H1 (cell line): ENCODE measurements at regions not wholly inside any gene's neighbourhood (a gene's known extent, or its start where the extent isn't known, plus 50 kb on each side); places are given as distances from the start of the nearest gene placed in this dataset.

ENCODE experiments used
- CTCF ChIA-PET: fragments of 300-600 bp; sonication (Branson Sonifier 250); formaldehyde crosslinking; loops from one replicate; lab custom pipeline; 2021; ENCODE audit not compliant: partially characterized antibody; lab: Charles Lee
- POLR2A ChIA-PET: fragments of 300-600 bp; sonication (Branson Sonifier 250); formaldehyde crosslinking; loops from one replicate; lab custom pipeline; 2021; ENCODE audit warnings: inconsistent platforms; ENCODE audit not compliant: partially characterized antibody; lab: Charles Lee
- DNase-seq, 2 experiments: peaks; one replicate each; pipeline versions ENCODE4 v3.0.0 to v3.0.0-alpha.2; 2010 to 2022; ENCODE audit warnings: low spot score in 2 of 2, low read depth in 1 of 2, mixed read lengths in 1 of 2
- FAIRE-seq: peaks from 2 replicates; lab custom pipeline; 2011; peaks lifted over from hg19 to GRCh38; lab: Jason Lieb, UNC
- H2AFZ ChIP-seq: 2 replicates; pipeline ENCODE4 v1.8.1; 2012; ENCODE audit warnings: low read length, inconsistent platforms
- H2AK5ac ChIP-seq: 2 replicates; pipeline ENCODE4 v1.6.1; 2013; ENCODE audit warnings: low read depth, low read length
- H2BK120ac ChIP-seq: replicated peaks from 2 replicates; pipeline ENCODE3; 2013; ENCODE audit warnings: low read depth, low read length, inconsistent platforms
- H2BK12ac ChIP-seq: 2 replicates; pipeline ENCODE4 v1.6.1; 2013; ENCODE audit warnings: low read depth, low read length
- H2BK15ac ChIP-seq: 2 replicates; pipeline ENCODE4 v1.6.1; 2013; ENCODE audit warnings: low read length
- H2BK20ac ChIP-seq: 2 replicates; pipeline ENCODE4 v1.6.1; 2013; ENCODE audit warnings: low read length
- H2BK5ac ChIP-seq: 2 replicates; pipeline ENCODE4 v1.6.1; 2013; ENCODE audit warnings: low read depth, low read length
- H3K14ac ChIP-seq: 2 replicates; pipeline ENCODE4 v1.6.1; 2013; ENCODE audit warnings: inconsistent platforms; ENCODE audit not compliant: insufficient read length
- H3K18ac ChIP-seq: 2 replicates; pipeline ENCODE4 v1.6.1; 2013; ENCODE audit warnings: low read length; ENCODE audit errors: extremely low read depth
- H3K23ac ChIP-seq: 2 replicates; pipeline ENCODE4 v1.6.1; 2013; ENCODE audit warnings: inconsistent platforms; ENCODE audit not compliant: insufficient read length
- H3K23me2 ChIP-seq: 2 replicates; pipeline ENCODE4 v1.6.1; 2013; ENCODE audit warnings: low read depth, low read length
- H3K27ac ChIP-seq: 2 replicates; pipeline ENCODE4 v1.6.1; 2011; ENCODE audit warnings: low read depth, low read length, inconsistent platforms
- H3K27me3 ChIP-seq, 4 experiments: replicated peaks in 1 of 4; 1 replicate in 1 of 4; 2 replicates in 3 of 4; pipeline versions ENCODE4 v1.6.1 to v1.8.1; 2011 to 2013; ENCODE audit warnings: low read length in 3 of 4, mild to moderate bottlenecking in 3 of 4, inconsistent platforms in 2 of 4, mixed read lengths in 2 of 4, moderate library complexity in 1 of 4; ENCODE audit not compliant: control insufficient read depth in 3 of 4, insufficient read depth in 3 of 4; ENCODE audit errors: extremely low read depth in 1 of 4
- H3K36me3 ChIP-seq, 4 experiments: 2 replicates each; pipeline versions ENCODE4 v1.6.1 to v1.8.1; 2011 to 2013; ENCODE audit warnings: mild to moderate bottlenecking in 4 of 4, low read length in 3 of 4, moderate library complexity in 2 of 4, control low read depth in 1 of 4, inconsistent platforms in 1 of 4; ENCODE audit not compliant: insufficient read depth in 4 of 4, control insufficient read depth in 2 of 4
- H3K4ac ChIP-seq: replicated peaks from 2 replicates; pipeline ENCODE3; 2013; ENCODE audit warnings: low read length, low read depth, mixed read lengths, inconsistent platforms; ENCODE audit not compliant: insufficient read length
- H3K4me1 ChIP-seq, 4 experiments: replicated peaks in 1 of 4; 1 replicate in 1 of 4; 2 replicates in 3 of 4; pipeline versions ENCODE4 v1.6.1 to v1.8.1; 2011 to 2013; ENCODE audit warnings: low read length in 3 of 4, inconsistent platforms in 2 of 4, mixed read lengths in 1 of 4; ENCODE audit not compliant: insufficient read depth in 4 of 4, control insufficient read depth in 3 of 4
- H3K4me2 ChIP-seq, 2 experiments: 2 replicates each; pipeline versions ENCODE4 v1.6.1 to v1.8.1; 2011 to 2013; ENCODE audit warnings: low read depth in 2 of 2, low read length in 2 of 2, control low read depth in 1 of 2, inconsistent platforms in 1 of 2, mild to moderate bottlenecking in 1 of 2; ENCODE audit not compliant: insufficient read depth in 1 of 2
- H3K4me3 ChIP-seq, 4 experiments: fragments of 200-600, 300-600 bp in 1 of 4; sonication (generic), shearing (Covaris generic), sonication (Bioruptor Twin) in 1 of 4; 2 replicates each; pipeline versions ENCODE4 v1.5.1 to v1.8.1; 2011 to 2016; ENCODE audit warnings: low read length in 4 of 4, low read depth in 3 of 4, control low read depth in 2 of 4, inconsistent platforms in 2 of 4, mild to moderate bottlenecking in 2 of 4, mixed read lengths in 1 of 4, moderate library complexity in 1 of 4; ENCODE audit not compliant: insufficient read depth in 2 of 4; ENCODE audit errors: extremely low read depth in 1 of 4
- H3K56ac ChIP-seq: replicated peaks from 2 replicates; pipeline ENCODE3; 2013; ENCODE audit warnings: low read depth, mild to moderate bottlenecking, mixed read lengths, low read length, inconsistent platforms; ENCODE audit not compliant: insufficient read length
- H3K79me1 ChIP-seq: 2 replicates; pipeline ENCODE4 v1.6.1; 2013; ENCODE audit warnings: low read depth, low read length, control low read depth
- H3K79me2 ChIP-seq, 2 experiments: 2 replicates each; pipeline versions ENCODE4 v1.6.1 to v1.8.1; 2012 to 2013; ENCODE audit warnings: low read length in 2 of 2, mild to moderate bottlenecking in 2 of 2, inconsistent platforms in 1 of 2; ENCODE audit not compliant: insufficient read depth in 2 of 2, control insufficient read depth in 1 of 2
- H3K9ac ChIP-seq, 4 experiments: replicated peaks in 1 of 4; 1 replicate in 1 of 4; 2 replicates in 3 of 4; pipeline versions ENCODE4 v1.6.1 to v1.8.1; 2011 to 2013; ENCODE audit warnings: low read depth in 3 of 4, low read length in 3 of 4, control low read depth in 2 of 4, mild to moderate bottlenecking in 2 of 4, moderate library complexity in 2 of 4, inconsistent platforms in 1 of 4; ENCODE audit errors: extremely low read depth in 1 of 4
- H3K9me3 ChIP-seq, 2 experiments: 2 replicates each; pipeline versions ENCODE4 v1.6.1 to v1.8.1; 2012 to 2013; ENCODE audit warnings: mild to moderate bottlenecking in 2 of 2, moderate library complexity in 2 of 2, control low read depth in 1 of 2, inconsistent platforms in 1 of 2, low read depth in 1 of 2, low read length in 1 of 2, mixed read lengths in 1 of 2; ENCODE audit not compliant: insufficient read depth in 2 of 2
- H4K20me1 ChIP-seq, 2 experiments: replicated peaks in 1 of 2; 2 replicates each; pipeline versions ENCODE3 to v1.8.1; 2011 to 2013; ENCODE audit warnings: inconsistent platforms in 2 of 2, low read length in 2 of 2, mild to moderate bottlenecking in 1 of 2; ENCODE audit not compliant: insufficient read depth in 2 of 2, control insufficient read depth in 1 of 2
- H4K5ac ChIP-seq: 2 replicates; pipeline ENCODE4 v1.6.1; 2013; ENCODE audit warnings: low read length, low read depth, mixed read lengths, inconsistent platforms; ENCODE audit not compliant: insufficient read length
- H4K8ac ChIP-seq: 2 replicates; pipeline ENCODE4 v1.8.0; 2013; ENCODE audit warnings: mild to moderate bottlenecking, moderate library complexity, low read length, inconsistent platforms; ENCODE audit not compliant: insufficient read depth; ENCODE audit errors: extremely low read depth
- H4K91ac ChIP-seq: replicated peaks from 2 replicates; pipeline ENCODE3; 2013; ENCODE audit warnings: low read length, mixed read lengths, inconsistent platforms; ENCODE audit not compliant: insufficient read length
- ASH2L ChIP-seq: fragments of 200-600, 300-600 bp; sonication (generic); IDR thresholded peaks from one replicate; pipeline ENCODE4 v1.7.1; 2017; ENCODE audit warnings: low read length
- CTCF ChIP-seq, 3 experiments: IDR thresholded peaks; 1 replicate in 2 of 3; 2 replicates in 1 of 3; pipeline versions ENCODE4 v1.5.1 to v1.6.1; 2011; ENCODE audit warnings: low read length in 3 of 3, mild to moderate bottlenecking in 3 of 3, inconsistent platforms in 2 of 3, low read depth in 1 of 3, moderate library complexity in 1 of 3; ENCODE audit not compliant: insufficient read depth in 1 of 3; ENCODE audit errors: control extremely low read depth in 1 of 3
- E2F6 ChIP-seq: IDR thresholded peaks from 2 replicates; pipeline ENCODE4 v1.6.1; 2012; ENCODE audit warnings: inconsistent platforms
- EZH2 ChIP-seq: fragments of 200-600 bp; sonication (generic); IDR thresholded peaks from 2 replicates; pipeline ENCODE4 v1.7.1; 2012; ENCODE audit warnings: low read depth, mild to moderate bottlenecking, moderate library complexity, low read length, inconsistent platforms; ENCODE audit not compliant: severe bottlenecking
- JUND ChIP-seq: IDR thresholded peaks from 2 replicates; pipeline ENCODE4 v1.6.1; 2011; ENCODE audit warnings: mild to moderate bottlenecking, improper control_type of control experiment, low read length
- PHF8 ChIP-seq: fragments of 200-600 bp; sonication (generic); conservative IDR thresholded peaks from 2 replicates; pipeline ENCODE4 v1.7.1; 2012; ENCODE audit warnings: low read depth, mild to moderate bottlenecking, inconsistent platforms, low read length, moderate library complexity
- POU5F1 ChIP-seq: IDR thresholded peaks from 2 replicates; pipeline ENCODE4 v1.6.1; 2011; ENCODE audit warnings: low read depth, mild to moderate bottlenecking, low read length, moderate library complexity
- RAD21 ChIP-seq, 2 experiments: IDR thresholded peaks in 1 of 2; conservative IDR thresholded peaks in 1 of 2; 2 replicates each; pipeline ENCODE4 v1.6.1; 2011; ENCODE audit warnings: low read depth in 2 of 2, low read length in 2 of 2, improper control_type of control experiment in 1 of 2, inconsistent platforms in 1 of 2, mild to moderate bottlenecking in 1 of 2, moderate library complexity in 1 of 2
- SP4 ChIP-seq: IDR thresholded peaks from 2 replicates; pipeline ENCODE4 v1.6.1; 2012; ENCODE audit warnings: low read length, inconsistent platforms
- WGBS, 2 experiments: shearing (Covaris generic) in 1 of 2; methylation state at CpG; one replicate each; pipeline versions ENCODE4 v1.1.6 to v1.1.7; 2013 to 2015; ENCODE audit warnings: low lambda C conversion rate in 2 of 2, mixed read lengths in 2 of 2, inconsistent platforms in 1 of 2, low coverage in 1 of 2, missing lambda C conversion rate in 1 of 2; ENCODE audit not compliant: insufficient replicate concordance in 2 of 2, insufficient coverage in 1 of 2, insufficient read length in 1 of 2; ENCODE audit errors: extremely low coverage in 1 of 2, missing lambda C conversion rate in 1 of 2; 5-methylcytosine and 5-hydroxymethylcytosine counted together

- POLR2A ChIA-PET = interaction anchor here (1.3 kb wide), 1 partner anchor 17 kb away, joined by 3 read pairs; no protein-coding TSS in a partner anchor
- H3K4me3 ChIP-seq = no peak overlapping the region
- no peak overlapping the region for H4K8ac ChIP-seq
- no peak overlapping the region for H4K5ac ChIP-seq
- H3K23me2 ChIP-seq = no peaks in the 10 kb centered on the region
- no peak overlapping the region for H3K14ac ChIP-seq
- no peak overlapping the region for H2AK5ac ChIP-seq
- H3K4ac ChIP-seq = no peak overlapping the region
- FAIRE-seq = no peak
- H2BK20ac ChIP-seq = no peak overlapping the region
- no peak overlapping the region for H3K27ac ChIP-seq
- H3K23ac ChIP-seq = no peak overlapping the region
- no peak overlapping the region for H2BK12ac ChIP-seq
- no peak for DNase-seq
- CTCF ChIA-PET = interaction anchor here (0.7 to 5.6 kb wide), 13 partner anchors 9 to 268 kb away, joined by 3 to 26 read pairs (median 4); no protein-coding TSS in a partner anchor
- no peak overlapping the region for H4K91ac ChIP-seq
- TF ChIP-seq RAD21 (IDR thresholded peaks at IDR 0.05 in 1 of 2, conservative IDR thresholded peaks at IDR 0.05 in 1 of 2; ENCODE audit: low read depth in 2 of 2, low read length in 2 of 2) = peak; percentile 14 to 44; a peak in 3 of 4 replicates
- no peak for TF ChIP-seq ASH2L
- TF ChIP-seq PHF8 = no peak
- TF ChIP-seq EZH2 = no peak
- no peak for TF ChIP-seq E2F6
- no peak for TF ChIP-seq SP4
- TF ChIP-seq POU5F1 = no peak
- TF ChIP-seq JUND = no peak
- peak in 1 of 3 experiments; percentile 11; a peak in 1 of 4 replicates for TF ChIP-seq CTCF (IDR thresholded peaks at IDR 0.05; ENCODE audit: control extremely low read depth in 1 of 3, insufficient read depth in 1 of 3, low read depth in 1 of 3, low read length in 3 of 3)
- no peak overlapping the region for H3K4me2 ChIP-seq
- no peak overlapping the region for H2BK120ac ChIP-seq
- H3K9me3 ChIP-seq = 0 out of 4 replicates have a peak, but pooled peaks cover 0 to 2% of the 10 kb centered on the region in 2 experiments
- H2AFZ ChIP-seq = no peak overlapping the region
- H3K79me1 ChIP-seq = no peaks in the 10 kb centered on the region
- H3K9ac ChIP-seq = no peak overlapping the region
- H3K4me1 ChIP-seq = peaks cover 0 to 8% (median 1%) of the 10 kb centered on the region in 4 experiments; a peak in 6 of 7 replicates
- H4K20me1 ChIP-seq = no peaks in the 10 kb centered on the region
- WGBS, 2 experiments = 79% methylated on average over 1 of the region's 1 CpG; no CpG with 5 or more reads in 1 of the 2 experiments
- no peaks in the 10 kb centered on the region for H3K79me2 ChIP-seq
- no peak overlapping the region for H3K18ac ChIP-seq
- no peak overlapping the region for H2BK15ac ChIP-seq
- H2BK5ac ChIP-seq = no peak overlapping the region
- no peak overlapping the region for H3K56ac ChIP-seq
- no peaks in the 10 kb centered on the region for H3K36me3 ChIP-seq
- H3K27me3 ChIP-seq = peaks cover 1 to 5% (median 3%) of the 10 kb centered on the region in 4 experiments; a peak in 4 of 7 replicates
These were observed 74.8 kb upstream of the PRMT8 start for GRCh38 chr12:3416159-3416558.
